ENCODE measurements at regions not wholly inside any gene's neighbourhood (a gene's known extent, or its start where the extent isn't known, plus 50 kb on each side); places are given as distances from the start of the nearest gene placed in this dataset.

DNA sequence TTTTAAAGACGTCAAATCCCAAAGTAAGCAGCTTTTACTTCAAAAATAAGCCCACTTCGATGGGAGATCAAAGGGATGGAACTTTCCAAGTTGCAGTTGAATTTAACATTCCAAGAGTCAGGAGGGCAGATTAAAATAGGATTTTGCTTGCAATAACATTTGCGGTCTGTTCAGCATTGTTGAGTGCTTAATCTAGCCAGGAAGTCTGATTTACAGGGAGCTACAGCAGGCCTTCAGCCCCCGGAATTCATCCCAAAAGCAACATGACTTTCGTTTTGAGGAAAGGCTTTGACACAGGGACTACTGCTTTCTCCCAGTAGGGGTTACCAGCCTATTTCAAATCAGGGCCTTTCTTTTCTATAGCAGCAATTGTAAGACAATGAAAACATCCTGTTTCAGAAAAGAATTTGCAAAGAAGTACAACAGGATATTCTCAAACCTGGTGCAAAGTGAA is 279.6 kb upstream of the PITRM1 start:
- DNase-seq, result no peak

DNA sequence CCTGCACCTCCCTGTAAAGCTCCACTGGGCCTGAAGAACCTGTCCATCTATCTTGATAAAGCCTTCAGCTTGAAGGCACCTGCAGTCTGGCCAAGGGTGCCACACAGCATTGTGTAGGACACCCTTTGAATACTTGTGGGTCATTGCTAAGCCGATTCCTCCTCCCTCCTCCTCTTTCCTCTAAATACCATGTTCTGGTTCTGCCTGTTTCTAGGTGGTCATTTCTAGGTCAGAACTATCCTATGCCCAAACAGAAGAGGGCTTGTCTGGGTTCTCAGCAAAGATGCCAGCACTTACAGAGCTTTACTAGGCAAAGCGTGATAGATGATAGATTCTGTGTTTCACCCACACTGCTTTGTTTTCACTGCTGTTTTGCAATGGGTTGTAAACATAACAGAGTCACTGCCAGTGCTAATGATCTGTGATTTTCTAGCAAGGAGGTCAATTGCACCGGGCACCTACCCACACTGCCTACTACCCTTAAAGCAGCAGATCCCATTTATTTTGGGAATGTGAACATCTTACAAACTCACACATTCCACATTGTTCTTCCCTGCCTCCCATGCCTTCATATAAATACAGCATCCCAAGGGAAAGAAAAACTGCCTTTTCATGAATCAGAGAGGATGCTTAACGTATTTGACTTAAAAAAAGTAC is 279.1 kb upstream of the PITRM1 start:
- no peak for DNase-seq

DNA sequence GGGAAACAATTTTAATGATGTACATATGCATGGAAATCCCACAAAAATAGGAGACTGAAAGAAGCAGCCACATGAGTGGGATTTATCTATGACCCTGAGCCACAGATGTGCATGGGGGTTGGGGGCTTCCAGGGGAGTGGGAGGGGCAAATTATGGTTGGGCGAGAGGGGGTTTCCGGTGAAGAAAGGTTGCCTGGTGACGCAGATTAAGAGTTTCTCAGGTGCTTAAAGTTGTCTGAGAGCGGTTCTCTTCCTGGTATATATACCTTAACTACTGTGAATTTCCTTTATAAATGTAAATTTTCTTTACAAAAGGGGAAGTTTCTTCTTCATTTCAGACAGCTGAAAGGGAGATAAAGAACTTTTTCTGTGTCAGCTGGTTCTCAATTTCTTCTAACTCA is 273.6 kb upstream of the PITRM1 start:
- no peak for DNase-seq

DNA sequence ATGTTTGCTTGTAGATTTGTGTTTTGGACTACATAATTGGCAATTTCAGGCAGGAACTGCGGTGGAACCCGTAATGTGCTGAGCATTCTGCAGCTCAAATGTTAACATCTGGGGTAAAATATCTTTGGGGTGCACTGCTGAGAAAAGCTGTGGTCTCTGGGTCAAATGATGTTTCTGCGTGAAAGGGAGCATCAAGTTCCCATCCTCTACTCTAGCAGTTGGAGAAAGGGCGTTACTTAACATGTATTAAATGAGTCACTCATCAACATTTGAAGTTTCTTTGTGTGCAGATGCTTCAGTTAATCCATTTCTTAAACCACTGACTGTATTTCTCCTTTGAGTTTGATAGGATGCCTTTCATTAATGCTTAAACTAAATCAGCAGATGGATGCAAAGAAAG is 273.1 kb upstream of the PITRM1 start:
- DNase-seq, result no peak

DNA sequence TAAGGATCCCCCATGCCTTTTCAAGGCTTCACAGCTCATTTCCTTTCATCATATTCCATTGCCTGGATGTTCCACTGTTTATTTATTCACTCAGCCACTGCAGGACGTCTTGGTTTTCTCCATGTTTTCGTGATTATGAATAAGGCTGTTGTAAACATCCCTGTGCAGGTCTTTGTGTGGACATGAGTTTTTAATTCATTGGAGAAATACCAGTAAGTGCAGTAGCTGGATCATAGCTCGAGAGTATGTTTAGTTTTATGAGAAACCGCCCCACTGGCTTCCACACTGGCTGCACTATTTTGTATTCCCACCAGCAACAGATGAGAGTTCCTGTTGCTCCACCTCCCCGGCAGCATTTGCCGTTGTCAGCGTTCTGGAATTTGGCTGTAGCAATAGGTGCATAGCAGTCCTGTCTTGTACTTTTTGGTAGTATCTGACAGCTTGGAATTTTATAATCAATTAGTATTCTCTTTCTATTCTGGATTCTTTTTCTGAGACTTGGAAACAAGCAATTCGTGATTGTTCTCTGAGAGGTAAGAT is 269.9 kb upstream of the PITRM1 start:
- no peak for DNase-seq

DNA sequence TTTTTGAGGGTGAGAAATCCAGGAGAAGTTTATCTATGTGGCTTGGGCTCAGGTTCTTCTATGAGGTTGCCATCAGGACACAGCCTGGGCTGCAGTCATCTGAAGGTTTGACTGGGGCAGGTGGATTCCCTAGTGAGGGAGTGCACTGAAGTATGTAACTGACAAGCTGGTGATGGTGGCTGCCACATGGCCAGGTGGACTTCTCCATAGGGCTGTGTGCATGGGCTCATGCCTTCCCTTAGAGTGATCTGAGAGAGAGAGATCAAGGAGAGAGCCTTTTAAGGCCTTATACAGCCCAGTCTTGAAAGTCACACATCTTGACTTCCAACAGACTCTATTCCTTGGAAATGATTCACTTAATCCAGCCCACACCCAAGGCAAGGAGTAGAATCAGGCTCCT is 266.6 kb upstream of the PITRM1 start:
- DNase-seq, result no peak

DNA sequence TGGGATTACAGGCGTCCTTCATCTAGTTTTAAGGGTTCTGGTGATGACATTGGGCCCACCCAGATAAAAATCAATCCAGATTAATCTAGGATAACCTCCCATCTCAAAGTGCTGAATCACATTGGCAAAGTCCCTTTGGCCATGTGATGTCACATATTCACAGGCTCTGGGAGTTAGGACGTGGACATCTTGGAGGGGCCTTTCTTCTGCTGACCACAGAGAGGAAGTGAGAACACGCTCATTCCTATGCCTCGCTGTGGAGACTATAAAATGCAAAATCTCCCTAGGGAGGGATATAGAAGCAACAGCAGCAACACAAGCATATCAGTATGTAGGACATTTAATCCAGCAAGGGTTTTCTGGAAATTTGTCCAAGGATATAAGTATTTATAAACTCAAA is 266.0 kb upstream of the PITRM1 start:
- no peak for DNase-seq

DNA sequence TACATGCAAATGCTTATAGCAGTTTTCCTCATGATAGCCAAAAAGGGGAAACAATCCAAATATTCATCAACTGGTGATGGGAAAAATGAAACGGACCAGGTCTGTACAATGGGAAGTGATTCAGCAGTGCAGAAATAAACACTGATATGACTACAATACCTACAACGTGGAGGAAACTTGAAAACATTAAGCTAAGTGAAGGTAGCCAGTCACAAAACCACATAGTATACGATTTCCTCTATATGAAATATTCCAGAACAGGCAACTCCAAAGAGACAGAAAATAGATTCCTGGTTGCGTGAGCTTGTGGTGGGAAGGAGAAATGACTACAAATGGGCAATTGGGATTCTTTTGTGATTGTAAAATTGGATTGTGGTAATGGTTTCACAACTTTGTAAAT is 263.1 kb upstream of the PITRM1 start:
- no peak for DNase-seq

DNA sequence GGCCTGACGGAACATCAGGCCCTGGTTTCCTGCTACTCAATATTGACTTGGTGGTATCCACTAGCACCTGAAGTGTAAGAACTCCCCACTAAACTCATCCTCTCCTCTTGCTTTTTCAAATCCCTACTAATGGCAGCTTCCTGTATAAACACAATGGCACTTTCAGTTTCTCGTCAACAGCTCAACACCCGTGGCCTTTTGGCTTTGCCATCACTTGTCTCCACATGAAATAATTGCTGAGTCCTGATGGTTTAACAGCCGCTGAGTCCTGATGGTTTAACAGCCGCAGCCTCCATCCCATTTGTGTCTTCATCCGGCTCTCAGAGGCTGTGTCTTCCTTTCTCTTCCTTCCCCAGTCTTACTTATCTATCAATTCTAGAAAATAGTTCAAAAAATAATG is 261.4 kb upstream of the PITRM1 start:
- DNase-seq, result no peak

DNA sequence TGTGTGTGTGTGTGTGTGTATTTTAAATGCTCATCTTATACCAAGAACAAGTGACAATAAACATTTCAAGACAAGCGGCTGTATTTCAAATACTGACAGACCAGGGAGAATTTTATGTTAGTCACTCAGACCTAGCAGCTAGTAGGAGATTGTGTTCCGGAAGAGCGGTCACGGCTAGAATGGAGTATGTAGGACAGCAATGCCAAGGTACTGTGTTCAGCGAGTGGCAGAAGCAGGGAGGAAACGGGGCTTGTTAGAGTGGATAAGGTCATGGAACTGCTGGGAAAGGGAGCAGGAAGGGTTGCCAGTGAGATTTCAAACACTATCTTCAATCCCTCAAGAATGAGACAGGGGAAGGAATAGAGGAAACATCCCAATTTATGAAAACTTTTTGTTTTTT is 260.5 kb upstream of the PITRM1 start:
- DNase-seq, result no peak

DNA sequence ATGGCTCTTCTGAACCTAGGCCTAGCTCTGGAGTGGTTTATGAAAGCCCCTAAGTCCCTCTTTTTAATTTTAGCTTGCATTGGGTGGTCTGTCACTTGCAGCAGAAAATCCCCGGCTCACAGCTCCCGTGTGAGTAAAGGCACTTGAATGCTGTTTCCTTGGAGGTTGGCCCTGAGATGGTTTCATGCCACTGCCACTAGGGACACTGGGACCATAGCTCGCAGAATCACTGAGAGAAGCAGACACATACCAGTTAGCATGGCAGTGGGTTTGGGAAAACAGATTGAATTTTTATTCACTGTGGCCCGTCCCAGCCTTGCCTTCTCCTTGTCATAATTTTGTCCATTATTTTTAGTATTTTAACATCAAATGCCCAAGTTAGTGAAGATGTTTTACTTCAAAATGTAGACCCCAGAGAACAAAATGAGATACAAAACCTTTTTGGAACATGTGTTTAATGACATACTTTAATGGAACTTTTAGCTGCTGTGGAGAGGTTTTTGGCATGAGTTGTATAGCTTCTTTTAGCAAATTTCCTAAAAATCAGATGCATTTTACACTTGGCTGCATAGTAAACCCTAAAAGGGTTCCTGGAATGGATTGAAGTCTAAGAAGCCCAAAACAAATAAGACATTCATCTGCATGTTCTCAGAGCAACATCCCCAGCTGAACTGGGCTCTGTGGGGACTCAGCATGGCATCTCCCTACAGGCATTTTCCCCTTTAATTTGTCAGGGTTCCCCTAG is 259.7 kb upstream of the PITRM1 start:
- DNase-seq, result no peak

DNA sequence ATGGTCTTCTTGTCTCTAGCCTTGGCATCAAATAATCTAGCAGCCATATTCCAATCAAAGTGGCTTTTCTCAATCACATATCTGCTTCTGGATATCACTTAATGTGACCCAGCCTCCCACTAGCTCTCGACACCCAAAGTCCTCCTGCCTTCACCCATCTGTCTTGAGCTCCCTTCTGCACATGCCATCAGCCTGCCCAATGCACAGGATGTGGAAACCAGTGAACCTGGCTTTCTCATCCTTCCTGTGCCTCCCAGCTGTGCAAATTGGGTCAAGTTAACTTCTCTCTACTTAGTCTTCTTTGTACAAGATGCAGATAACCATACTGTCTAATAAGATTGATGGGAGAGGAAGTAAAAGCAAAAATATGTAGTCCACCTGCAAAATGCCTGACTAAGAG is 257.9 kb upstream of the PITRM1 start:
- no peak for DNase-seq

DNA sequence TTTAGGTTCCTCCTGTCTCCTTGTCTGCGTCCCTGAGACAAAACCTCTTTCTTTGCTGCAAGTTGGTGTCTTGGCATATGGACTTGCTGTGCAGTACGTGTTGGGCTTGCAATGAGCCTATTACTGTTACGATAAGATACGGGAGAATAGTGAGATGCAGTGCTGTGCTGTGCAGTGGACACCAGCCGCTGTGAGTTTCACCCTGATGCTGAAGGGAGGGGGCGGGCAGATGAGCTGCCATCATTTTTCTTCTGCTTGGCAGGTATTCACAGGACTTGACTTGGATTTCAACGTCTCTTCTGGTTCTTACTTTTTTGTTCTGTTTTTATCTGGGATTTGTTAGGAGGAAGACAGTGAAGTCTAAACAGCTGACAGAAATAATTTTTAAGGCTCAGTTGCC is 257.1 kb upstream of the PITRM1 start:
- no peak for DNase-seq

DNA sequence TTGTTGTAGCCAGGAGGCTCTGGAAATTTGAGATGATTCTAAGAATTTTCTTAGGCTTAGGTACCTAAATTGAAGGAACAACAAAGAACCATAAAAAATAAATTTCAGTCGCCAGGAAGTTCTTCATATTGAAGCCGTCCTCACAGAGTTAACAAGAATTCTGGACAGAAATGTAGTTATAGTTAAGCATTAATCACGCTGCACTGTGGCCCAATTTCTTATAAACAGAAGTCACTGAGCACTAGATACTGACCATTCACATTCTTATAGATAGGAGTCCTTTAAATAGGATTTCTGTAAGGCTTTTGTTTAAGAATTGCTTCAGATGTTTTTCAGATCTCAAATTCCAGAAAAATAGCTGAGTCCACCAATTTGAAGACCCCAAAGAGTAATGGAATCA is 256.2 kb upstream of the PITRM1 start:
- DNase-seq, result no peak

DNA sequence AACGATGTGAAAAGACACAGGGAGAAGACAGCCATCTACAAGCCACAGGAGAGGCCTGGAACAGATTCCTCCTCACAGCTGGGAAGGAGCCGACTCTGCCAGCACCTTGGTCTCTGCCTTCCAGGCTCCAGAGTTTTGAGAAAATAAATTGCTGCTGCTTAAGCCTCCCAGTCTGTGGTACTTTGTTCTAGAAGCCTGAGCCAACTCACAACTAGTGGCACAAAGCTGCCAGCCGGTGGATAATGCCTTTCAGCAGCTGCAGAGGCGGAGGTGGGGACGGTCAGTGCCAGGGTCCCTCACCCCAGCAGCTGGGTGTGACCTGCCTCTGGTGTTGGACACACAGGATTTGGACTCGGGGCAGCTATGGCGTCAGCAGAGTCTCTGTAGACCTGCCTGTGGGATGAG is 255.4 kb upstream of the PITRM1 start:
- DNase-seq, result no peak

DNA sequence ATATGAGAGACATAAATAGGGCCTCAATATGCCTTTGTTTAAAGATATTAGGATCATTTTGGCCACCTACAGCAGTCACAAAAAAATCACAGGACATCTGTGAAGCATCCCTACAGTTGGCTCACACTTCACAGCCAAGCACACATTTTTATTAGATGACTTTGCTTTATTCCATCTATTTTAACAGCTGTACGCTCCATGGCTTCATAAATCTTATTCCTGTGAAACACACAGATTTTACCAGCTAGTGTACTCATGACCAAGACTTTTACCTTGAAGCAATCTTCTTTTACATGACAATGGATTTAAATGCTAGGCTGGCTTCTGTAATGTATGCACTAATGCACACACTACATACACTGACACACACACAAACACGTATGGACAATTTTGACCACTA is 254.8 kb upstream of the PITRM1 start:
- no peak for DNase-seq

DNA sequence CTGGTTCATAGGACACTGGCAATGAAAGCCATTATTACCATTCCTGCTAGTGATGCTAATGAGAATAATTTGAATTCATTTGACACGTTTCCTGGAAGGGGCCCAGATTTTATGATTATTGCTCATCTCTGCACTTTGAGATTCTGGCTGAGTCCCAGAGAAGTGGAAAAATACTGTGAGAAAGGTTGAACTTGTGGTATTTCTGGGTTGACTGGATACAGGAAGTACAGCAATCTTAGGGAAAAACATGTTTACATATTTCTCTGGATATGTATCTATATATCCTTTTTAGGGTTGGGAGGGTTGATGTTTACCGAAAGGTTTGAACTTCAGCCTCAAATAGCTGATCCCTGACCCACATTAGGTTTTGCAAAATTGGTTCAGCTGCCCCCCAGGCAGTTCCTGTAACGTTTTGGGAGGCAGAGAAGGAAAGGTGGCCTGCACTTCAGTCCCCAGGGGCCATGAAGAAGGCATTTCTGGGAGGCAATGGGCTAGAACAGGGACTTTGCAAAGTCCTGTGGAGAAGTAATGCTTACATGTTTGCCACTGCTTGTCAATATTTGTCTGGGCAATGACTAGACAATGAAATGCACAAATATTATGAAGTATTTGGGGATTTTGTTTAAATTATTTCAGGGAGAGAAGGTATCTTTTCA is 253.7 kb upstream of the PITRM1 start:
- no peak for DNase-seq

DNA sequence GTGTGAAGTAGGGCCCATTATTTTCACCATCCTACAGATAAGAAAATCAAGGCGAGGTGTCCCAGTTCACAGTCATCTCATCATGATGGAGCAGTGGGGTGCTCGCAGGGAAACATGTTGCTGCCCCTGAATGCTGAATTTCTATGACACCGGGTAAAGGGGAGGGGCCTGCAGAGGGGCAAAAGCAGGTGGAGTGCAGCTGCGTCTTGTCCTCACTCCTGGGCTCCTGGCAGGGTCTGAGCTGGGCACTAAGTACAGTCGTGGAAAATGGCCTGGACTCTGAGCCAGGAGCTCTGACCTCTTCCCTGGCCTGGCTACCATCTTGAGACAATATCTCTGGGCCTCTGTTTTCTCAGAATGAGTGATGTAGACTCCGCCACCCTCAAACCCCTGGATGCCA is 253.1 kb upstream of the PITRM1 start:
- DNase-seq, result no peak

DNA sequence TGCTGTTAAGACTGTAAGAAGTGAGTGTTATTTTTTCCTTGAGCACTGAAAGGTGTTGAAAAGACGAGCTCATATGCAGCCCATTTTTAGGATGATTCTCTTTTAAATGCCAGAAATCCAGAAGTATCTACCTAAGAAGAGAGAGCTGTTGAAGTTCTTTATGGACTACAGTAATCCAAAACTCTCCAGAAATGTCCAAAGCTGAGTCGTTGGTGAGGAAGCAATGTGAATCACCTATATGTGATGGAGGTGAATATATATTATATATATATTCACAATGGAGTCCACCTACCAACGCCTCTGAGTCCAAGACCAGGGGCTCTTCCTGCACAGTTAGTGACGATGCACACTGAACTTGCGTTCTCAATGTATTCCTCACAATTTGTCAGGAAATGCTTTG is 252.7 kb upstream of the PITRM1 start:
- no peak for DNase-seq

DNA sequence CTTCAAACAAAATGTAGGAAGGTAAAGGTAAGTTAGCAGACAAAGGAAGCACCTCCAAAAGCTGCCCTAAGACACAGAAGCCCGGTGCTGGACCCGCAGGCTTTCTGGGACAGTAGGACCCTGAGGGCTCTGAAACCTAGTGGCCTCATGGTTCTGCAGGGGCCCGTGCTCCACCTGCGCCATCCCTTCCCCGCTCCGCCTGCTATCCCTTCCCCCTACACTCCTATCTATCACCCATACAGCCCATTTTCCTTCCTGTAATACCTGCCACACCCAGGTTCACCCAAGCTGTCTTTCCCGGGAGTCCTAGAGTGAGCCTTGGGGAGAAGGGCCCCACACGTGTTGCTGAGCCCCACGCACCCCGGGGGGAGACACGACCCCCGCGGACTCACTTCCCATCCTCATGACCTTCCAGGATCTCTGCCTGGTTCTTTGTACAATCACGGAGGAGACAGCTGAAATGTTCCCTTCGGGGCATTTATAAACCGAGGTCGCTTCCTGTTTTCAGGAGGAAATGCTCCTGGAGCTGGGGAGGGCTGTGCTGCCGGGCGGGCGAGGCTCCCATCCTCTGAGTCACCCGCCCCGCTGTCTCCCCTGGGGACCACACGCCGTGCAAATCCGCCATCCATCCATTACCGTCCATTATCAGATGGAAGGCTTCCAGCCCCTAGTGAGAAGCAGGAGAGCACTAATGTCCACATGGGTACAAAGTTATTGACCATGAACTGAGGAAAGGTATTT is 251.7 kb upstream of the PITRM1 start:
- no peak for DNase-seq

DNA sequence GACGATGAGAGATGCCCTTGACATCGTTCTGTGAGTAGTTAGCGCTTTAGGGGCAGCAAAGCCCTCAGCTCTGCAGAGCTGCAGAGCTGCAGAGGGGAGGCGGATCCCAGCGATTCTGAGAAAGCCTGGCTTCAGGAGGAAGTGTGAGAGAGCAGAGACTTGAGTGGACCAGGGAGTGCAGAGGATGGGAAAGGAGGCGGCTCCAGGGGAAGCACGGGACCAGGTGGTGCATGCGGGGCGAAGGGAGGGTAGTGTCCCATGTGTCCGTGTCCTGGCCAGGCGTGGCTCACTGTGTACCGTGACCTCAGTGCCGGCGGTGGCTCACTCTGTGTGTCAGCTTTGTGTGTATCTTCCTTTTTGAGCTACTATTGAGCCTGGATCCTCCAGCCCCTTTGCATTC is 250.8 kb upstream of the PITRM1 start:
- no peak for DNase-seq

DNA sequence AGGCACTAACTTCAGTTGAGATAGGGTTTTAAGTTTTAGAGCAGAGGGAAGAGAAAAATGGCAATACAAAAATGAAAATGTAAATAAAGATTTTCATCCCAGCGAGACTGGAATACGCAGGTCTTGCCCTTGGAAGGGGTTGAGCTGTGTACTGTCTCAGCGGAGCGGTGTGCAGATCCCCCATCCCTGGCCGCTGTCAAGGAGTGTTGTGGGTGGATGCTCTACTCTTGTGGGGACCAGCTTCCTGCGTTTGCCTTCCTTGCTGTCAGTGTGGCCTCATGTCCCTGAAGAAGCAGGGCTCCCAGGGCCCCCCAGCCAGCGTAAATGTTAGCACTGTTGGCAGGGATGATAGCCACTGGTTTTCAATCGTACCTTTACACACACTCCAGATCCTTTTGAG is 249.7 kb upstream of the PITRM1 start:
- no peak for DNase-seq

DNA sequence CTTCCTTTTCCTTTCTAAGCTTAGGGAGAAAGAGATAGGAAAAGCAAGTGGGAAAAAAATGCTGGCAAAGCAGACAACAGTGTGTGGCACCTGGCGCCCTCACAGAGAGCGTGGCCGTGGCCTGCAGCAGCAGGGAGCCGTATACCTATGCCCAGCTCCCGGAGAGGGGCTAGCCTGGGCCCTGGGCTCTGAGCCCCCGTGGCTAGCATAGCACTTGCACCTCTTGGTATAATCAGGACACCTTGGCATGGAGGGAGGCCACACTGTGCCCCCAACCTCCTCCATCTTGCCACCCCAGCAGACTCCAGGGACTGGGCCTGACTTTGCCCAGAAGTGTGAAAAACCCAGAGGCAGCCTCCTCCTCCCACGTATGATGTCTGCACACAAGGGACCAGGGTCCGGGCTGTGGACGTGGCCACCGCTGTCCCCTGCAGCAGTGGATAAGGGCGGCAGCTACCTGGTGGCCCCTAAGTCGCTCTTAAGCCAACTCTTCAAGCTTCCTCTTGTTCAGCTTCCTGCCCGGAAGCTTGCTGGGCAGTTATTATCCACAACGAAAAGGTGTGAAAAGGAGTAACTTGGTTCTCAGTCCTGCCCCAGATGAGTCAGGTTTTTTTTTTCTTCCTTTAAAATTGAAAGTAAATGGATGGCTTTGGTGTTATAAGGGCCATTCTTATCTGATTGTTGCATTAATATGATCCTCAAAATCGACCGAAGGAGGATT is 249.1 kb upstream of the PITRM1 start:
- peak; percentile 15 for DNase-seq
